ENCODE measurements at regions not wholly inside any gene's neighbourhood (a gene's known extent, or its start where the extent isn't known, plus 50 kb on each side); places are given as distances from the start of the nearest gene placed in this dataset.

- H3K27me3 Mint-ChIP-seq (ENCODE audit: insufficient read depth): no peaks in the 10 kb centered on the region
- H3K9me3 Mint-ChIP-seq: no peaks in the 10 kb centered on the region
- no peaks in the 10 kb centered on the region for H3K36me3 Mint-ChIP-seq (ENCODE audit: low read depth)
- no peak for TF ChIP-seq CTCF (IDR thresholded peaks at IDR 0.05)
- H3K4me3 Mint-ChIP-seq: no peak overlapping the region
- no peaks in the 10 kb centered on the region for H3K4me1 Mint-ChIP-seq (ENCODE audit: low read depth)
- no peak overlapping the region for H3K27ac Mint-ChIP-seq
- DNase-seq: no peak
Observed at GRCh38 chr3:116767726-116768125, 58.1 kb downstream of the TUSC7 start.

GRCh38 chr3:116770815-116771450 is 61.4 kb downstream of the TUSC7 start:
- no peaks in the 10 kb centered on the region for H3K36me3 Mint-ChIP-seq (ENCODE audit: low read depth)
- H3K27me3 Mint-ChIP-seq (ENCODE audit: insufficient read depth): no peaks in the 10 kb centered on the region; the same call in 1 of the 2 replicates
- TF ChIP-seq CTCF (IDR thresholded peaks at IDR 0.05): peak; percentile 87
- no peak overlapping the region for H3K4me3 Mint-ChIP-seq
- no peaks in the 10 kb centered on the region for H3K4me1 Mint-ChIP-seq (ENCODE audit: low read depth)
- H3K27ac Mint-ChIP-seq: no peak overlapping the region
- DNase-seq: peak; percentile 65
- no peaks in the 10 kb centered on the region for H3K9me3 Mint-ChIP-seq

- H3K27me3 Mint-ChIP-seq (ENCODE audit: insufficient read depth): no peaks in the 10 kb centered on the region; the same call in 1 of the 2 replicates
- TF ChIP-seq CTCF (IDR thresholded peaks at IDR 0.05): no peak
- H3K27ac Mint-ChIP-seq: no peak overlapping the region
- no peak for DNase-seq
- H3K4me3 Mint-ChIP-seq: no peak overlapping the region
- no peaks in the 10 kb centered on the region for H3K4me1 Mint-ChIP-seq (ENCODE audit: low read depth)
- no peaks in the 10 kb centered on the region for H3K9me3 Mint-ChIP-seq
- no peaks in the 10 kb centered on the region for H3K36me3 Mint-ChIP-seq (ENCODE audit: low read depth)
Observed at GRCh38 chr3:116776880-116777785, 67.6 kb downstream of the TUSC7 start.

- no peak overlapping the region for H3K4me3 Mint-ChIP-seq
- no peaks in the 10 kb centered on the region for H3K27me3 Mint-ChIP-seq (ENCODE audit: insufficient read depth)
- no peaks in the 10 kb centered on the region for H3K36me3 Mint-ChIP-seq (ENCODE audit: low read depth)
- H3K9me3 Mint-ChIP-seq: peaks cover 18% of the 10 kb centered on the region
- TF ChIP-seq CTCF (IDR thresholded peaks at IDR 0.05): no peak
- no peaks in the 10 kb centered on the region for H3K4me1 Mint-ChIP-seq (ENCODE audit: low read depth)
- DNase-seq: no peak
- no peak overlapping the region for H3K27ac Mint-ChIP-seq
Observed at GRCh38 chr3:116785226-116785625, 75.6 kb downstream of the TUSC7 start.

- Mint-ChIP-seq H3K9me3 (peaks cover 21% of the 10 kb centered on the region), H3K4me1 (ENCODE audit: low read depth) (no peaks in the 10 kb centered on the region), H3K4me3 (no peak overlapping the region), H3K36me3 (ENCODE audit: low read depth) (no peaks in the 10 kb centered on the region), H3K27me3 (ENCODE audit: insufficient read depth) (no peaks in the 10 kb centered on the region), H3K27ac (no peak overlapping the region)
- no peak for TF ChIP-seq CTCF (IDR thresholded peaks at IDR 0.05)
- no peak for DNase-seq
Observed at GRCh38 chr3:116802651-116803050, 93.1 kb downstream of the TUSC7 start.
